ENCODE measurements at regions not wholly inside any gene's neighbourhood (a gene's known extent, or its start where the extent isn't known, plus 50 kb on each side); places are given as distances from the start of the nearest gene placed in this dataset.

DNA sequence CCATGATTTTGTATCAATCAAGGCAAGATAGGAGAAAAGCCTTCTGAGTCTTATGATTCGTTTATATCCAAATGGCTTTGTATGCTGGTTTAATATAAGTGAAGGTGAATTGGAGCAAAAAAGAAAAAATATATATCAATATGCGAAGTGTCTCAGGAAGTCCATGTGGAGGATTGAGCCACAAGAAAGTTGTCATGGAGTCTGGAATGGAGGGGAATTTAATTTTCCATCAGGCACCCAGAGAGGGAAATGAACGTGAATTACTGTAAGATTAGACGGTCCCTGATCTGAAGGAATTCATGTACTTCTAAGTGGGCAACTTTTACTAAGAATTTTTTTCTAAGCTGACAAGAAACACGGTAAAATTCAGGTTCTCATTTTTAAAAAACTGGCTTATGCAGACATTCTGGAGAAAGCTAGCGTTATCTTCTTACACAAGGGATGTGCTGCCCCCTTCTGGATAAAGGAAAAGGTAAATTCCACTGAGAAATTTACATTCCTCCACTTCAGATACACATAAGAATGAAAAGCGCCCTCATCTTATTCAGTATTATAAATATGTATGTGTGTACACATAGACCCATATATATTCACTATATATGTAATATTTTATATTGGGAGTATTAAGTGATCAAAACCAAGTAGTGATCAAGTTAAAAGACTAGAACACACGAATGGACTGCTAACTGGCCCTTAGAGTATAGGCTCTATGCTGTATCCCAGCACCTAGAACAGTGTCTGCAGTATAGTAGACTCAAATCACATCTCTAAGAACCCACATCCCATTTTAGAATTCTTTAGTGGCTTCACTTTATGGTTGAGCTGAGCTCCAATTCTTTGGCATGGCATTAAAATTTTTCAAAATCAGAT lies 289.0 kb upstream of the TFPI start:
- DNase-seq = no peak
- H3K36me3 ChIP-seq (ENCODE audit: insufficient read depth in 1 of 2, low read depth in 1 of 2) = no peaks in the 10 kb centered on the region
- no peaks in the 10 kb centered on the region for H3K9me3 ChIP-seq
- TF ChIP-seq, protein P1, sequence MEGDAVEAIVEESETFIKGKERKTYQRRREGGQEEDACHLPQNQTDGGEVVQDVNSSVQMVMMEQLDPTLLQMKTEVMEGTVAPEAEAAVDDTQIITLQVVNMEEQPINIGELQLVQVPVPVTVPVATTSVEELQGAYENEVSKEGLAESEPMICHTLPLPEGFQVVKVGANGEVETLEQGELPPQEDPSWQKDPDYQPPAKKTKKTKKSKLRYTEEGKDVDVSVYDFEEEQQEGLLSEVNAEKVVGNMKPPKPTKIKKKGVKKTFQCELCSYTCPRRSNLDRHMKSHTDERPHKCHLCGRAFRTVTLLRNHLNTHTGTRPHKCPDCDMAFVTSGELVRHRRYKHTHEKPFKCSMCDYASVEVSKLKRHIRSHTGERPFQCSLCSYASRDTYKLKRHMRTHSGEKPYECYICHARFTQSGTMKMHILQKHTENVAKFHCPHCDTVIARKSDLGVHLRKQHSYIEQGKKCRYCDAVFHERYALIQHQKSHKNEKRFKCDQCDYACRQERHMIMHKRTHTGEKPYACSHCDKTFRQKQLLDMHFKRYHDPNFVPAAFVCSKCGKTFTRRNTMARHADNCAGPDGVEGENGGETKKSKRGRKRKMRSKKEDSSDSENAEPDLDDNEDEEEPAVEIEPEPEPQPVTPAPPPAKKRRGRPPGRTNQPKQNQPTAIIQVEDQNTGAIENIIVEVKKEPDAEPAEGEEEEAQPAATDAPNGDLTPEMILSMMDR (IDR thresholded peaks at IDR 0.05) = peak; percentile 61
- no peak overlapping the region for H3K27ac ChIP-seq
- H3K4me3 ChIP-seq = no peak overlapping the region
- 47 to 54% (median 48%) methylated on average over 8 of the region's 8 CpGs for WGBS, 3 donors
- intact Hi-C loops (cut with DNase I) = loop anchor here (5.0 kb wide), 2 partner anchors 261 to 341 kb away; no protein-coding TSS in a partner anchor
- H3K27me3 ChIP-seq (ENCODE audit: insufficient read depth in 3 of 3, low read length in 2 of 3) = no peaks in the 10 kb centered on the region
- ATAC-seq = no peak
- H3K4me1 ChIP-seq = no peaks in the 10 kb centered on the region

DNA sequence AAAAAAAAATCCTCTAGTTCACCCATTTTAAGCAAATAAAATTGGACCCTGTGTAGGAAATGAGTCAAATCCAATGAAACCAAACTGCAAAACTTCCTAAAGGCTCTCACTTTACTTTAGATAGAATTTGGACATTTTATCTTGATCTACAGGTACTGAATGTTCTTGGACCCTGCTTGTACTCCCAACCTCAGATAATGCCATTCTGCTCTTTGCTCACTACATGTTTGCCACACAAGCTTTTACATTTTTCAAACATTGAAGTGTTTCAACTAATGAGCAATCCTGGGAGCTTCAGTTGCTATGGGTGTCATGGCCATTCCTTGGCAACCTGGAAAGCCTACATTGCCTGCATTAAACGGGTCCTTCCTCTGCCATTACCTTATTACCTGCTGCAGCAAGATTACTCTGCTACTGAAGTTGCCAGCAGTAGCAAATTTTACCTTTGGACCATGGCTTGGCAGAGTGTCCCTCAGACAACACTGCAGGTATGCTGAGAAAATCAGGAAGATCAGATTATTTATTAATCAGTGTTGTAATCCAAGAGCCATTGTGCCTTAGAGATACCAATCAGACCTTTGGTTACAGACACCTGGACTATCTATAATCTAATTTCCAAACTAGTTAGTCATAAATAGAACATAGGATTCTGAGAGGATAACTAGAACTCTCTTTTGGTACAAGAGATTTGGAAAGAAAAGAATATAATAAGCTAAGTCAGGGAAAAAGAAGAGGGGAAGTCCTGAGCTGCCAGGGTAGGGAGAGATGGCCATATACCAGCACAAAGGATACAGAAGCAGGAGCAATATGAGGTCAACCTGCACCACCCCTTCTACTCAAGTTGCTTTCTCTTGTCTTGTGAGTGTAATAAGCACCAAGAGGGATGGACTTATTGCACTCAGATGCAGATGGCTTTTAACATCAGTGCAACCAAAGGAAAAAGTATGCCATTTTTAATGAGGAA lies 293.3 kb upstream of the TFPI start:
- TF ChIP-seq, protein P1 (IDR thresholded peaks at IDR 0.05) = no peak
- ATAC-seq (no peak), DNase-seq (no peak)
- intact Hi-C loops (cut with DNase I) = no loop called here
- Histone ChIP-seq H3K4me1 (no peaks in the 10 kb centered on the region), H3K4me3 (no peak overlapping the region), H3K27ac (no peak overlapping the region), H3K36me3 (ENCODE audit: insufficient read depth in 1 of 2, low read depth in 1 of 2) (no peaks in the 10 kb centered on the region), H3K9me3 (no peaks in the 10 kb centered on the region), H3K27me3 (ENCODE audit: insufficient read depth in 3 of 3, low read length in 2 of 3) (no peaks in the 10 kb centered on the region)
- WGBS, 3 donors = 69 to 88% (median 82%) methylated on average over 1 of the region's 1 CpG

DNA sequence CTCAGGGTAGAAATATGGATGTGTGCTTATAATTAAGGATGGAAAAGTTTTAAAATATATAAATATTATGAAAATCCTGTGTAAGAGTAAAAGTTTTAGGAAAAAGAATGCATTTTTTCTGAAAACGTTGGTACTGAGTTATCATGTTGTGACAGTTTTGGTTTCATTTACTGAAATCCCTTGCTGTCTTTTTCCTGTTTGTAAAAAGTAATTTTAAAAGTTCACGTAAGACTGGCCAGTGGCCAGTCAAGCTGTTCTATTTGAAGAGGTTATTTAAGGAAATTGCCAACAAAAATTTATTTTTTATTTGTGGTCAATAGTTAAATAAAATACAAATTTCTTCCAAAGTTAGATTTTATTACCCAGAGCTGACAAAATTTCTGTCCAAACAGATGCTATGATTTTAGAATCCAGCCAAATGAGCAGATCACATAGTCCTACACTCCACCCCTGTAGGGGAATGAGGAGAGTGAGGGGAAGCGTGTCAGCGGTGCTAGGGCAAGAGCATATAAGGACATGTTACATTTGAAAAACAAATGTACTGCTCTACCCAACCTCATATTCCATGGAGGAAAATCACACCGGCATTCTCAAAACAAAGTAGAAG lies 297.8 kb upstream of the TFPI start:
- Histone ChIP-seq H3K4me3 (peak overlapping the region; percentile 39), H3K27ac (no peak overlapping the region), H3K36me3 (ENCODE audit: insufficient read depth in 1 of 2, low read depth in 1 of 2) (no peaks in the 10 kb centered on the region), H3K27me3 (ENCODE audit: insufficient read depth in 3 of 3, low read length in 2 of 3) (no peaks in the 10 kb centered on the region), H3K4me1 (no peaks in the 10 kb centered on the region), H3K9me3 (no peaks in the 10 kb centered on the region)
- intact Hi-C loops (cut with DNase I) = no loop called here
- TF ChIP-seq, protein P1 (IDR thresholded peaks at IDR 0.05) = no peak
- DNase-seq (no peak), ATAC-seq (no peak)
- WGBS, 3 donors = 37 to 53% (median 38%) methylated on average over 5 of the region's 5 CpGs

DNA sequence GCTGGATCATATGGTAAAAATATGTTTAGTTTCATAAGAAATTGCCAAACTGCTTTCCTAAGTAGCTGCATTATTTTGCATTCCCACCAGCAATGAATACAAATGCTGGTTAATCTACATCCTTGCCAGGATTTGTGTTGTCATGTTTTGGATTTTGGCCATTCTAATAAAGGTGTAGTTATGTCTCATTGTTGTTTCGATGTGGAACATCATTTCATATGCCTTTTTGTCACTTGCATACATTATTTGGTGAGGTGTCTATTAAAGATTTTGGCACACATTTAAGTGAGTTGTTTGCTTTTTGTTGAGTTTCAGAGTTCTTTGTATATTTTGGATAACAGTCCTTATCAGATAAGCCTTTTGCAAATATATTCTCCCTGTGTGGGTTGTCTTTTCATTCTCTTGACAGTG lies 299.2 kb upstream of the TFPI start:
- intact Hi-C loops (cut with DNase I) = no loop called here
- H3K27me3 ChIP-seq (ENCODE audit: insufficient read depth in 3 of 3, low read length in 2 of 3) = no peaks in the 10 kb centered on the region
- TF ChIP-seq, protein P1 (IDR thresholded peaks at IDR 0.05) = no peak
- no peaks in the 10 kb centered on the region for H3K4me1 ChIP-seq
- ATAC-seq (no peak), DNase-seq (no peak)
- H3K9me3 ChIP-seq = no peaks in the 10 kb centered on the region
- no peak overlapping the region for H3K4me3 ChIP-seq
- WGBS, 3 donors = 58 to 72% (median 69%) methylated on average over 1 of the region's 1 CpG
- H3K36me3 ChIP-seq (ENCODE audit: insufficient read depth in 1 of 2, low read depth in 1 of 2) = no peaks in the 10 kb centered on the region
- H3K27ac ChIP-seq = no peak overlapping the region
